OCI-LY3 (cell line): ENCODE measurements at regions not wholly inside any gene's neighbourhood (a gene's known extent, or its start where the extent isn't known, plus 50 kb on each side); places are given as distances from the start of the nearest gene placed in this dataset.

Experiments
- H2AFZ ChIP-seq: fragments of 200-600, 300-600 bp; shearing (Covaris generic); 2 replicates; pipeline ENCODE4 v1.6.0; 2014; ENCODE audit warnings: antibody characterized with exemption, low read depth, low read length
- H3K27ac ChIP-seq: fragments of 200-600, 300-600 bp; sonication (generic); 2 replicates; pipeline ENCODE4 v1.5.1; 2014; ENCODE audit warnings: mild to moderate bottlenecking, low read length, moderate library complexity, mixed read lengths
- H3K27me3 ChIP-seq: fragments of 200-600, 300-600 bp; sonication (generic); 2 replicates; pipeline ENCODE4 v1.6.1; 2014; ENCODE audit warnings: low read depth, low read length, mixed read lengths
- H3K36me3 ChIP-seq: fragments of 200-600, 300-600 bp; sonication (generic); replicated peaks from 2 replicates; pipeline ENCODE3; 2014; ENCODE audit warnings: low read depth, low read length, mixed read lengths
- H3K4me1 ChIP-seq: fragments of 300-600, 200-600 bp; sonication (generic); 2 replicates; pipeline ENCODE4 v1.6.1; 2014; ENCODE audit warnings: low read length, mixed read lengths
- H3K4me2 ChIP-seq: fragments of 200-600, 300-600 bp; sonication (generic); 2 replicates; pipeline ENCODE4 v1.6.1; 2014; ENCODE audit warnings: low read length, mixed read lengths
- H3K4me3 ChIP-seq: fragments of 300-600, 200-600 bp; sonication (generic); 2 replicates; pipeline ENCODE4 v1.5.1; 2014; ENCODE audit warnings: antibody characterized with exemption, mild to moderate bottlenecking, low read length, moderate library complexity
- H3K79me2 ChIP-seq: fragments of 300-600, 200-600 bp; shearing (Covaris generic); 2 replicates; pipeline ENCODE4 v1.6.1; 2014; ENCODE audit warnings: mild to moderate bottlenecking, low read length, mixed read lengths
- H3K9ac ChIP-seq: fragments of 300-600, 200-600 bp; shearing (Covaris generic); 2 replicates; pipeline ENCODE4 v1.6.0; 2014; ENCODE audit warnings: mild to moderate bottlenecking, low read length, moderate library complexity
- H3K9me3 ChIP-seq: fragments of 200-600, 300-600 bp; shearing (Covaris generic); 2 replicates; pipeline ENCODE4 v1.6.1; 2014; ENCODE audit warnings: low read length, mixed read lengths; ENCODE audit not compliant: insufficient read depth
- H4K20me1 ChIP-seq: fragments of 200-600, 300-600 bp; sonication (generic); 2 replicates; pipeline ENCODE4 v1.6.1; 2016; ENCODE audit warnings: low read length, mixed read lengths; ENCODE audit not compliant: insufficient read depth
- CTCF ChIP-seq: fragments of 200-600, 300-600 bp; sonication (generic); IDR thresholded peaks from 2 replicates; pipeline ENCODE4 v1.5.1; 2014; ENCODE audit warnings: antibody characterized with exemption, low read length, low read depth
- EZH2phosphoT487 ChIP-seq: fragments of 200-600 bp; shearing (Covaris generic); IDR thresholded peaks from 2 replicates; pipeline ENCODE4 v1.6.1; 2018; ENCODE audit warnings: antibody characterized with exemption, mixed run types, low read depth

DNA sequence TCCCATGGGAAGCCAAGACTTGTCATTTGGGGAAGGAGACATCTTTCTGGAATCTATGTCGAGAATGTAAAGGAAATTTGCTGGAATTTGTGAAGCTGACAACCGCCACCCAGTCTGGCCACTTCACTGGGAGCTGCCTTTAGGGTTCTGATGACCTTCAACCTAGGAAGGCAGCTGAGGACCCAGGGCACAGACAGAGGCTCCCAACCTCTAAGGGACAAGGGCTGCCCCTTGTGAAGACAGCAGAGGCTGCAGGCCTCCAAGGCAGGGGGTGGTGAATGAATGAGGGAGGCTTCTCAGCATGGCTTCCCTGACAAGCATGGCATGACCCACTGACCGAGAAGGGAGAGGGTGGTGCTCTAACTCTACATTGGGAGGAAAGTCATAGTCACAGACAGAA, 128.9 kb upstream of the ASB18 start:
- Histone ChIP-seq H4K20me1 (no peaks in the 10 kb centered on the region), H3K9me3 (no peaks in the 10 kb centered on the region), H3K4me1 (no peaks in the 10 kb centered on the region), H3K4me2 (no peak overlapping the region), H2AFZ (no peak overlapping the region), H3K9ac (no peak overlapping the region), H3K79me2 (no peaks in the 10 kb centered on the region), H3K27ac (no peak overlapping the region), H3K36me3 (no peaks in the 10 kb centered on the region), H3K4me3 (no peak overlapping the region), H3K27me3 (no peaks in the 10 kb centered on the region)
- TF ChIP-seq CTCF: no peak
- no peak for TF ChIP-seq EZH2phosphoT487

GRCh38 chr2:236393581-236393980, 129.4 kb upstream of the ASB18 start:
- Histone ChIP-seq H2AFZ (no peak overlapping the region), H4K20me1 (no peaks in the 10 kb centered on the region), H3K9ac (no peak overlapping the region), H3K27ac (no peak overlapping the region), H3K4me3 (no peak overlapping the region), H3K9me3 (no peaks in the 10 kb centered on the region), H3K79me2 (no peaks in the 10 kb centered on the region), H3K27me3 (no peaks in the 10 kb centered on the region), H3K4me2 (no peak overlapping the region), H3K36me3 (no peaks in the 10 kb centered on the region), H3K4me1 (no peaks in the 10 kb centered on the region)
- TF ChIP-seq EZH2phosphoT487 (no peak), CTCF (no peak)

GRCh38 chr2:236394571-236394970, 130.4 kb upstream of the ASB18 start:
- TF ChIP-seq CTCF (no peak), EZH2phosphoT487 (no peak)
- H4K20me1 ChIP-seq: no peaks in the 10 kb centered on the region
- H3K27me3 ChIP-seq: no peaks in the 10 kb centered on the region
- H3K9ac ChIP-seq: no peak overlapping the region
- H3K9me3 ChIP-seq: no peaks in the 10 kb centered on the region
- no peaks in the 10 kb centered on the region for H3K36me3 ChIP-seq
- no peak overlapping the region for H3K4me3 ChIP-seq
- no peak overlapping the region for H3K27ac ChIP-seq
- H3K79me2 ChIP-seq: no peaks in the 10 kb centered on the region
- no peaks in the 10 kb centered on the region for H3K4me1 ChIP-seq
- no peak overlapping the region for H2AFZ ChIP-seq
- H3K4me2 ChIP-seq: no peak overlapping the region

DNA sequence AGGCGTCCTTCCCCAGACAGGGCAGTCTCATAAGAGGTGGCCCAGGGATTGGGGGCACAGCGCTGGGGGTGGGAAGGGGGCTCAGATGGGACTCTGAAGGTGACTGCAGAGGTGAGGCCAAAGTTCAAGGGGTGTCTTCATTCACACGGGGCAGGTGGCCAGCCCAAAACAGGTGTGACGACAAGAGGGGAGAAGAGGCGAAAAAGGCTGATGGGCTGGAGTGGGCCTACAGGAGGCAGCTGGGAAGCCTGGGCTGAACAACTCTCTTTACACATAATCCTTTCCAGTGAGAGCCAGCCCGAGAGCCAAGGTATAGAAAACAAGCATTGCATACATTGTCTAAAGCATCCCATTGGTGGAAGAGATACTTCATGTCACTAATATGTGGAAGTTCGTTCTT, 130.9 kb upstream of the ASB18 start:
- no peak overlapping the region for H3K4me2 ChIP-seq
- H2AFZ ChIP-seq: no peak overlapping the region
- no peak overlapping the region for H3K27ac ChIP-seq
- no peaks in the 10 kb centered on the region for H3K9me3 ChIP-seq
- no peak overlapping the region for H3K4me3 ChIP-seq
- no peaks in the 10 kb centered on the region for H3K4me1 ChIP-seq
- no peaks in the 10 kb centered on the region for H3K79me2 ChIP-seq
- no peaks in the 10 kb centered on the region for H3K36me3 ChIP-seq
- no peaks in the 10 kb centered on the region for H3K27me3 ChIP-seq
- no peaks in the 10 kb centered on the region for H4K20me1 ChIP-seq
- TF ChIP-seq CTCF: no peak
- TF ChIP-seq EZH2phosphoT487: no peak
- H3K9ac ChIP-seq: no peak overlapping the region
